HG03575 (cell line): ENCODE measurements at regions not wholly inside any gene's neighbourhood (a gene's known extent, or its start where the extent isn't known, plus 50 kb on each side); places are given as distances from the start of the nearest gene placed in this dataset.
"Not testable (repeated sequence)": the region's sequence is repeated elsewhere in the genome, so short reads cannot be mapped to it uniquely, and the experiment has no call there.

Source experiments
- ATAC-seq: cut with Tn5 transposase; IDR thresholded peaks from one replicate; pipeline ENCODE4 v1.9.1; 2021; ENCODE audit not compliant: unreplicated experiment, insufficient number of reproducible peaks, low FRiP score; ENCODE audit errors: extremely low read depth

GRCh38 chr4:38516190-38516589 is 147.8 kb upstream of the KLF3 start:
- no peak for ATAC-seq

GRCh38 chr4:38519666-38520065 is 144.3 kb upstream of the KLF3 start:
- ATAC-seq: no peak

- no peak for ATAC-seq
These were observed 140.9 kb upstream of the KLF3 start for GRCh38 chr4:38523054-38523453.

- ATAC-seq: peak; percentile 90
These were observed 140.2 kb upstream of the KLF3 start for GRCh38 chr4:38523524-38524448.

- ATAC-seq: no peak
These were observed 137.6 kb upstream of the KLF3 start for GRCh38 chr4:38526412-38526811.

GRCh38 chr4:38529189-38530115 is 134.5 kb upstream of the KLF3 start:
- no peak for ATAC-seq

GRCh38 chr4:38530486-38530885 is 133.5 kb upstream of the KLF3 start:
- no peak for ATAC-seq

GRCh38 chr4:38531141-38531727 is 132.8 kb upstream of the KLF3 start:
- no peak for ATAC-seq

- ATAC-seq: no peak
These were observed 131.0 kb upstream of the KLF3 start for GRCh38 chr4:38532908-38533499.

- ATAC-seq: no peak
These were observed 129.5 kb upstream of the KLF3 start for GRCh38 chr4:38534344-38535045.

- ATAC-seq: not testable (repeated sequence)
These were observed 128.9 kb upstream of the KLF3 start for GRCh38 chr4:38535071-38535470.

- no peak for ATAC-seq
These were observed 128.3 kb upstream of the KLF3 start for GRCh38 chr4:38535717-38536116.

GRCh38 chr4:38536716-38537115 is 127.3 kb upstream of the KLF3 start:
- ATAC-seq: no peak

GRCh38 chr4:38537666-38538065 is 126.3 kb upstream of the KLF3 start:
- no peak for ATAC-seq

GRCh38 chr4:38538517-38538916 is 125.5 kb upstream of the KLF3 start:
- no peak for ATAC-seq

- no peak for ATAC-seq
These were observed 124.5 kb upstream of the KLF3 start for GRCh38 chr4:38539501-38539900.

- no peak for ATAC-seq
These were observed 116.9 kb upstream of the KLF3 start for GRCh38 chr4:38547052-38547451.

GRCh38 chr4:38548256-38548655 is 115.7 kb upstream of the KLF3 start:
- no peak for ATAC-seq

- no peak for ATAC-seq
These were observed 104.6 kb upstream of the KLF3 start for GRCh38 chr4:38559374-38559773.
